Hepatocyte (in vitro differentiated cells): ENCODE measurements at regions not wholly inside any gene's neighbourhood (a gene's known extent, or its start where the extent isn't known, plus 50 kb on each side); places are given as distances from the start of the nearest gene placed in this dataset.
"Not testable (repeated sequence)": the region's sequence is repeated elsewhere in the genome, so short reads cannot be mapped to it uniquely, and the experiment has no call there.

ENCODE experiments used
- EZH2 ChIP-seq: fragments of 200-600 bp; sonication (generic); IDR thresholded peaks from 2 replicates; pipeline ENCODE4 v1.6.1; 2016; ENCODE audit warnings: antibody characterized with exemption, mild to moderate bottlenecking, borderline replicate concordance
- TF ChIP-seq, protein P1 (sequence below): fragments of 200-600 bp; sonication (generic); IDR thresholded peaks from 2 replicates; pipeline ENCODE4 v1.5.1; 2016; ENCODE audit warnings: antibody characterized with exemption, mild to moderate bottlenecking; ENCODE audit not compliant: poor library complexity

DNA sequence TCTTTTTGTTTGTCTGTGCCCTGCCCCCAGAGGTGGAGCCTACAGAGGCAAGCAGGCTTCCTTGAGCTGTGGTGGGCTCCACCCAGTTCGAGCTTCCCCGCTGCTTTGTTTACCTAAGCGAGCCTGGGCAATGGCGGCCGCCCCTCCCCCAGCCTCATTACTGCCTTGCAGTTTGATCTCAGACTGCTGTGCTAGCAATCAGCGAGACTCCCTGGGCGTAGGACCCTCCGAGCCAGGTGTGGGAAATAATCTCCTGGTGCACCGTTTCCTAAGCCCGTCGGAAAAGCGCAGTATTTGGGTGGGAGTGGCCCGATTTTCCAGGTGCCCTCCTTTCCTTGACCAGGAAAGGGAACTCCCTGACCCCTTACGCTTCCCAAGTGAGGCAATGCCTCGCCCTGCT lies 78.6 kb upstream of the HAND2 start:
- TF ChIP-seq, protein P1, sequence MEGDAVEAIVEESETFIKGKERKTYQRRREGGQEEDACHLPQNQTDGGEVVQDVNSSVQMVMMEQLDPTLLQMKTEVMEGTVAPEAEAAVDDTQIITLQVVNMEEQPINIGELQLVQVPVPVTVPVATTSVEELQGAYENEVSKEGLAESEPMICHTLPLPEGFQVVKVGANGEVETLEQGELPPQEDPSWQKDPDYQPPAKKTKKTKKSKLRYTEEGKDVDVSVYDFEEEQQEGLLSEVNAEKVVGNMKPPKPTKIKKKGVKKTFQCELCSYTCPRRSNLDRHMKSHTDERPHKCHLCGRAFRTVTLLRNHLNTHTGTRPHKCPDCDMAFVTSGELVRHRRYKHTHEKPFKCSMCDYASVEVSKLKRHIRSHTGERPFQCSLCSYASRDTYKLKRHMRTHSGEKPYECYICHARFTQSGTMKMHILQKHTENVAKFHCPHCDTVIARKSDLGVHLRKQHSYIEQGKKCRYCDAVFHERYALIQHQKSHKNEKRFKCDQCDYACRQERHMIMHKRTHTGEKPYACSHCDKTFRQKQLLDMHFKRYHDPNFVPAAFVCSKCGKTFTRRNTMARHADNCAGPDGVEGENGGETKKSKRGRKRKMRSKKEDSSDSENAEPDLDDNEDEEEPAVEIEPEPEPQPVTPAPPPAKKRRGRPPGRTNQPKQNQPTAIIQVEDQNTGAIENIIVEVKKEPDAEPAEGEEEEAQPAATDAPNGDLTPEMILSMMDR = not testable (repeated sequence)
- TF ChIP-seq EZH2 = not testable (repeated sequence)
